Hindlimb muscle (tissue), 1 donor: ENCODE measurements at regions not wholly inside any gene's neighbourhood (a gene's known extent, or its start where the extent isn't known, plus 50 kb on each side); places are given as distances from the start of the nearest gene placed in this dataset.
A peak's percentile ranks its signal among the peaks of the same experiment; 100 is the strongest.

Source experiments
- DNase-seq: peaks from one replicate; pipeline ENCODE4 v3.0.0-alpha.2; 2013

DNA sequence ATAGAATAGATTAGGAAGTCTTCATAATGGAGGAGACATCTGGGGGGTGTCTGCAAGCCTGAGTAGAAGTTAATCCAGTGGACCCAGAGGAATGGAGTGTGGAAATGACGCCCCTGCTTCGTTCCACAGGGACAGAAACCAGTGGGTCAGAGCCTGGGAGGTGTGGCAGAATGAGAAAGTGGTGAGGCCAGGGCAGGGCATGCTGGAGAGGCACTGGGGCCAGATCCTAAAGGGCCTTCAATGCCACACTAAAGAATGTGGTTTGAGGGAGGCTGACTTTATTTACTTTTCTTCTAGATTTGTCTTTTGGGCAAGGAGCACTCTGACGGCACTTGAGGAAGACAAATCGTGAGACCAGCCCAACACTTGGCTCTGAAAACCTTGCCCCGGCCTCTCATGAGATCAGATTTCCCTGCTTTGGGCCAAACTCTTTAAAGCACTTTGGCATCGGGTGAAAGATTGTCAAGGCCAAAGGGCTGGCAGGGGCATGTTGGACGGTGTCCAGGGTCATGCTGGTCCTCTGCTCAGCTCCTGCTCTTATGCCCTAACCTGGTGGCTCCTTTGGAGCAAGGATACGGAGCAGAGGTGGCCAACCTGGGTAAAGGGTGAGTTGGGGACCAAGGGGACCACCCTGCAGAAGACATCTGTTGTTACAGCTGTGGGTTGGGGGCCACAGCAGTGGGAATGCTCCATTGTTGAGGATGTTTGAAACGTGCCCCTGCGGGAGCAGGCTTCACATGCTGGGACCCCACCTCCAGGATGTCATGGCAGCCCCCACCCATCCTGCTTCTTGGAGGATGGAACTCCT is 157.0 kb upstream of the ZMIZ1 start:
- DNase-seq, result no peak

- DNase-seq, result no peak
Observed at GRCh38 chr10:78912361-78913218, 156.2 kb upstream of the ZMIZ1 start.

- no peak for DNase-seq
Observed at GRCh38 chr10:78913219-78914059, 155.3 kb upstream of the ZMIZ1 start.

- DNase-seq, result no peak
Observed at GRCh38 chr10:78914060-78914378, 154.7 kb upstream of the ZMIZ1 start.

GRCh38 chr10:78914502-78915189 is 154.1 kb upstream of the ZMIZ1 start:
- no peak for DNase-seq

DNA sequence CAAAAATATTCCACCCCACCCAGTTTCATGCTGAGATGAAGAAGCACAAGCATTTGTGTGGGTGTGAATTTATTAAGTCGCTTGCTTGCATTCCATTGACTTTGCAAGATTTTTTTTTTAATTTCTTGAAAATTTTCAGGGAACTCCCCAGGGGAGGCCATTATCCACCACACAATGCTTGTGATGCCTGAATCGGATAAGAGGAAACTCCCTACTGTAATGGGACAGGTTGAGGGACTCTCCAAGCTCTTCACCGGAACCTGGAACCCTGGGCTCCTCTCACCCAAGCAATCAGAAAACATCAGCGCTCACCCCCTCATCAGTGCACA is 153.6 kb upstream of the ZMIZ1 start:
- no peak for DNase-seq

DNA sequence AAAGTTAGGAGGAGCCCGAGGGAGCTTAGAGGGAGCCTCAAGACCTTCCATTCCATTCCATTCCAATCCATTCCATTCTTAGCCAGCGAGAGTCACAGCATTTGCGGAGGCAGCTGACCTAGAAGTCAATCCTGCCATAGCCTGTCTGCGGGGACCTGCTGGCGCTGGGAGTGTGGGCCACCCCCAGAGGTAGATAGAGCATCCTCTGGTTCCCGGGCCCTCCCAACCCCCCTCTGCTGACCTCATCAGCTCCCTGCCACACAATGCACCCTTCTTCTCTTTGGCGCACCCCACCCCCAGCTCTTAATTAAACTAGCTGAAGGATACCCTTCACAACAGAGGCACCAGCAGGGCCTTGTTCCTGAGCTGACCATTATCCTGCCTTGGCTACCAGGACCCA is 152.5 kb upstream of the ZMIZ1 start:
- no peak for DNase-seq

DNA sequence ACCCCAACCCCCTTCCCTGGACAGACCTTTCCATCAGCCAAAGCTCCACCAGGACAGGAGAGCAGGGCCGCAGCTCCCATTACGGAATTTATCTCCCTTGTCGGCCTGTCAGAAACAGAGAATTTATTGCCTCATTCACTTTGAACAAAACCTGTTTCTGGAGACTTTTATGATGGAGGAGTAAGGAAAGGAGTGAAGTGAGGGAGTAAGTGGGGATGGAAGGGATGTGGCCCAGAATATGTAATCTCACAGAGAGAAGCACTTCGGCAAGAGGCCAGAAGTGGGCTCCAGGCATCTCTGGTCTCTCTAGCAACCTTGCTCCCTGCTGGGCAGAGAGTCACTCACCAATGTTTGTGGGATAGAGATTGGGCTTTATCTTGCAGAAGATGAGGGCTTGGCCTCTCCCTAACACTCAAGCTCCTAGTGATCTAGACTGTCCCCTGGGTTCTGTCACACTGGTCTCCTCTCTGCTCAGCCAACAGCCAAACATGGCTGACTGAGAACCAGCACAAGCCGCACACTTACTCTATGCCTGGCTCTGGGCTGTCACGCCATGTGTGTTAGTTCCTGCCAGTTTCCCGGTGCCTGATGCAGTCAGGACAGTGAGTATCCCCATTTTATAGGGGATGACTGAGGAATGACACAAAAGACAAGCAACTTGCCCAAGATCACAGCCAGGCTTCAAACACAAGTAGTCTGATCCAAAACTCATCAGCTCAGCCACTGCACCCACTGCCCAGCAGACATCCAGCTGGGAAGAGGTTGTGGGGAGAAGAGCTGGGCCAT is 149.4 kb upstream of the ZMIZ1 start:
- no peak for DNase-seq

DNA sequence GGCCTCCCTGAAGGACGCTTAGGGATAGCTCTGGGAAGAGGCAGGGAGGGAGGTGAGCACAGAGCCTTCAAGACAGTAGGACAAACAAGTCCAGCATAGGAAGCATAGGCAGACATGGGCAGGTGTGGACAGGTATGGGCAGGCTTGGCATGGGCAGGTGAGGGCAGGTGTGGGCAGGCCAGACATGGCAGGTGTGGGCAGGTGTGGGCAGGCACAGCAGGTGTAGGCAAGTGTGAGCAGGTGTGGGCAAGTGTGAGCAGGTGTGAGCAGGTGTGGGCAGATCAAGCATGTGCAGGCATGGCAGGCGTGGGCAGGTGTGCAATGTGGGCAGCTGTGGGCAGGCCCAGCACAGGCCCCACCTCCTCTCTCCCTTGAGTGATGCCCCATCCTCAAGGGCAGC is 148.8 kb upstream of the ZMIZ1 start:
- no peak for DNase-seq

GRCh38 chr10:78921895-78922294 is 146.9 kb upstream of the ZMIZ1 start:
- DNase-seq, result no peak

GRCh38 chr10:78923647-78924318 is 145.0 kb upstream of the ZMIZ1 start:
- DNase-seq, result no peak

GRCh38 chr10:78924319-78925003 is 144.3 kb upstream of the ZMIZ1 start:
- no peak for DNase-seq

- no peak for DNase-seq
Observed at GRCh38 chr10:78925275-78925674, 143.5 kb upstream of the ZMIZ1 start.

- no peak for DNase-seq
Observed at GRCh38 chr10:78925800-78926319, 142.9 kb upstream of the ZMIZ1 start.

DNA sequence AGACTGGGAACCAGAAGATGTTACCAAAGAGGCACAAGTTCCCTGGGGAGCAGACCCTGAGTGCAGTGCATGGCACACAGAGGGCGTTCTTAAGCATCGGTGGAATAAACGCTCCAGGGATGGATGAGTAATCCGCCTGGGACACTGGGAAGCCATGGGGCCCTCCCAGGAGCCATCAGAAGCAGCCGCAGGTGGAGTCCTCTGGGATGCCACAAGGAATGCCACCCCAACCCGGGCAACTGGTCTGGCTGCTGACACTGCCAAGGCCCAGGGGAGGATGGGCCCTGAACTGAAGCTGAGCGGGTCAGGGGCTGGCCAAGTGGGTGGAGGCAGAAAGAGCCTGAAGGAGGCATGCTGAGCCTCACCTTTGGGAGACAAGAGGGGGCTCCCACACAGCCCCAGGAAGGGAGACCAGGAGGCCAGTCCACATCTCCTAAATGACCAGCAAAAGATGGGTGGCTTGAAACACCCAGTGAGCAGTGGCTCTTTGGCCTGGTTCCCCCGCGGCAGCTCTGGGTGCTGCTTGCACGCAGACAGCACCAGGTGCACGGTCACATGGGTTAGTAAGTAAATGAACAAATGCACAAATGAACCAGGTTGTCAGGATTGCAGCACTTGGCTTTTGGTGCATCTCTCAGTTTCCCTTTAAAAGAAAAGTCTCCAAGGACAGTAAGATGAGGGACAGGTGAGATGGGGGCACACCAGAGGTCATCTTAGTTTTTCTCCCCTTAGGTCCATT is 141.3 kb upstream of the ZMIZ1 start:
- DNase-seq, result no peak

DNA sequence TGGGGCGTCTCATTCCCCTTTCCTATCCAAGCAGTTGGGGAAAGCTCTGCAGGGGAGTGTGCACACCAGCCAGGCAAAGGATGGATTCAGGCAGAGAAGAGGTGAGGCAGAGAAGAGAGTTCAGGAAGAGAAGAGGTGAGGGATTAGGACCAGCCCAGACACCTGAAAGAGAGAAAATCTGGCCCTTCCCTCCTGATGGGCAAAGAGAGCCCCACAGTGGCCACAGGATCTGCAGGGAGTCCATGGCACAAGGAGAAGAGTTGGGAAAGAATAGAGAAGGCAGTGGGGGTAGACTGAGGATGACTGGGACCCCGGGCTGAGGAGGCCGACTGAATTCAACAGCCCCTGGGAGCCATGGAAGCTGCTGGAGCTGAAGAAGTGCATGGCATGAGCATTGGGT is 140.4 kb upstream of the ZMIZ1 start:
- no peak for DNase-seq

DNA sequence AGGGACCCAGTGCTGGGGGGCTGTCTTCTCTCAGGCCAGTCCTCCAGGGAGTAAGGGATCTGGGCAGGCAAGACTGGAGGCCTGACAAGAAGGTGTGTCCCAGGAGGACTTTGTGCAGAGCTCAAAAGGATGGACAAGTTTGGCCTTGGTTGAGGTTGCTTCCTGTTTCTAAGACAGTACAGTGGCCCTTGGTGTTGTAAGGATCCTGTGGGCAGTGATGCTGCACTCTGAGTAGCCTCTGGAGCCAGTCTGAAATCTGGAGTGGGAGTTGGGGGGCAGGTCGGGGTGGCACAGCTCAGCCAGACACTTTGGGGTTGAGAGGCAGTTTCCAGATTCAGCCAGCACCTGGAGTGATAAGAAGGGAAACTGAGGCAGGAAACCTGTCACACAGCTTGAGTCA is 139.2 kb upstream of the ZMIZ1 start:
- DNase-seq, result no peak

DNA sequence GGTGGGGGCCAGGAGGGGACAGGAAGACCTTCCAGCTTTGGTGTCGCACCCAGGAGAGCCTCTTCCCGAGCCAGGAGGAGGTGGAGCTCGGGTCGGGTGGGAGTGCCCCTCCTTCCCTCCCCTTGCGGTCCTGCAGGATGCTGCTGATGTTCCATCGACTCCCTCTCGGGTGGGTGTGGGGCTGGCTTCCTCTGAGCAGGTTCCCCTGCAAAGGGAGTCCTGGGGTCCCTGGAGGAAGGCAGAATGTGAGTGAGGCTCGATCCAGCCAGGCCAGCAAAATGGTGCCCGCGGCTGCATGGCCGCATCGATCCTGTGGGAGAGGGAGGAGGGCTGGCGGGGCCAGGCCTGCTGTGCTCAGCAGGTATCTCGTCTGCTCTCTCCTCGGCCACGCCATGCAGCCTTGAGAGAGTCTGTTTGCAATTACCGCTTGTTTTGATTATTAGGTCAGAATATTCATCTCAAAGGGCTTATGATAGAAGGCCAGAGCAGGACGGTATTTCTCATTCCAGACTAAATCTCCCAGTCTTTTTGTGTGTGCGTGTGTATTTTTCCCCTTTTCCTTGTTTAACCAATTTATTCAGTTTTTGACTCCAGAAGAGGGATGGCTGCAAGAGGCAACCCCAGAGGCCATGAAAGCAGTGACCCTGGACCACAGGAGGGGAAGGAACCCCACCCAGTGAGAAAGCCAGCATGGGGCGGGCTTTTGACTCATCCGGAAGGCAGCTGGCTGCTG is 137.3 kb upstream of the ZMIZ1 start:
- peak; percentile 50 for DNase-seq

- DNase-seq, result no peak
Observed at GRCh38 chr10:78932054-78932386, 136.7 kb upstream of the ZMIZ1 start.
